A549 (cell line): ENCODE measurements at regions not wholly inside any gene's neighbourhood (a gene's known extent, or its start where the extent isn't known, plus 50 kb on each side); places are given as distances from the start of the nearest gene placed in this dataset.

ENCODE experiments used
- CEBPB ChIP-seq, 2 experiments: fragments of >200 bp in 1 of 2; sonication (Bioruptor Twin) in 1 of 2; formaldehyde crosslinking in 1 of 2; IDR thresholded peaks; 2 replicates each; pipeline ENCODE4 v1.6.1; 2012 to 2016
- CHD2 ChIP-seq: fragments of 150-350 bp; IDR thresholded peaks from 2 replicates; pipeline ENCODE4 v1.6.1; 2014; ENCODE audit warnings: low read length; ENCODE audit not compliant: partially characterized antibody
- CTCF ChIP-seq: fragments of >200 bp; sonication (Bioruptor Twin); formaldehyde crosslinking; IDR thresholded peaks from 3 replicates; pipeline ENCODE4 v1.5.1; 2016
- PBX3 ChIP-seq: IDR thresholded peaks from 2 replicates; pipeline ENCODE4 v1.6.1; 2012
- POLR2AphosphoS2 ChIP-seq: conservative IDR thresholded peaks from 2 replicates; pipeline ENCODE4 v1.6.1; 2012; ENCODE audit warnings: low read length, improper control_type of control experiment, inconsistent platforms
- RCOR1 ChIP-seq: fragments of 150-350 bp; IDR thresholded peaks from 2 replicates; pipeline ENCODE4 v1.6.1; 2014; ENCODE audit warnings: antibody characterized with exemption, low read length, low read depth

GRCh38 chr13:22690756-22691155 is 490.0 kb upstream of the SGCG start:
- no peak for TF ChIP-seq RCOR1
- no peak for TF ChIP-seq CTCF
- no peak for TF ChIP-seq CHD2
- no peak for TF ChIP-seq PBX3
- no peak for TF ChIP-seq CEBPB (IDR thresholded peaks at IDR 0.05)
- TF ChIP-seq POLR2AphosphoS2 = no peak
